CMK (cell line): ENCODE measurements at regions not wholly inside any gene's neighbourhood (a gene's known extent, or its start where the extent isn't known, plus 50 kb on each side); places are given as distances from the start of the nearest gene placed in this dataset.
"Not testable (repeated sequence)": the region's sequence is repeated elsewhere in the genome, so short reads cannot be mapped to it uniquely, and the experiment has no call there.

Experiments
- DNase-seq: peaks from one replicate; pipeline ENCODE4 v3.0.0-alpha.2; 2010; ENCODE audit warnings: low read depth

DNA sequence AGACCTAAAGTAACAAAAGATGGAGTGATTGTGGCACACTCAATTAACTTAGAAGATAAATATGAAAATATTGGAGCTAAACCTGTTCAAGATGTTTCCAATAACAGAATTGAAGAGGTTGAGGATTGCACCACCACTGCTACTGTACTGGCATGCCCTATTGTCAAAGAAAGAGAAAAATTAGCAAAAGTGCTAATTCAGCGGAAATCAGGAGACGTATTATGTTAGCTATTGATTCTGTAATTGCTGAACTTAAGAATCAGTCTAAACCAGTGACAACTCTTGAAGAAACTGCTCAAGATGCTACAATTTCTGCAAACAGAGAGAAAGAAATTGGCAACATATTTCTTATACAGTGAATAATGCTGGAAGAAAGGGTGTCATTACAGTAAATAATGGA is 754.4 kb downstream of the CDH18 start:
- DNase-seq: no peak

DNA sequence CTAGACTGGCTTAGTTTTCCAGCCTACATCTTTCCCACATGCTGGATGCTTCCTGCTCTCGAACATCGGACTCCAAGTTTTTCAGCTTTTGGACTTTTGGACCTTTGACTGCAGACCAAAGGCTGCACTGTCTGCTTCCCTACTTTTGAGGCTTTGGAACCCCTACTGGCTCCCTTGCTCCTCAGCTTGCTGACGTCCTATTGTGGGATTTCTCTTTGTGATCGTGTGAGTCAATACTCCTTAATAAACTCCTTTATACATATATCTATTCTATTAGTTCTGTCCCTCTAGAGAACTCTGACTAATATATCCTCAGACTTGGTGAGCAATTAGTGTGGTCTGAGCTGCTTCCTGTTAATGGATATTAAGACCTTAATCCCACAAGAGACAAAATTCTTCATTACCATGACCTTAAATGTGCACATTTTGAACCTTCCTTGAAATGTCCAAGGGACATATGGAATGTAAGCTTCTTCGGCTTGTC is 752.9 kb downstream of the CDH18 start:
- DNase-seq: no peak

DNA sequence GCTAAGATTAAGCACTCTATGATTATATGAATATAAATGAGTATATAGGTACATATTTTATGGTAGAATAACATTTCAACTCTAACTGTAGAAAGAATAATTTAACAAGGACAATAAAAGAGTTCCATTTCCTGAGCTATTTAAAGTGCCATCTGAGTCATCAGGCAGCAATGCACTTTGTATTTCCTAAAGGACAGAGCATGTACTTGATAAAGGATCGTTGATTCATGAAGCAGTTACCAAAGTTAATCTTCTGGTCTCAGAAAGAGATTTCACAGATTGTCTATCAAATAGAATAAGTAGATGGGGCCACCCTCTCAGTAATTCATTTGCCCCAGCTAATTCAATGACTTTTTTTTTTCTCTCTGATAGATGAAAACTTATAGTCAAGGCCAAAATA is 747.8 kb downstream of the CDH18 start:
- DNase-seq: no peak

DNA sequence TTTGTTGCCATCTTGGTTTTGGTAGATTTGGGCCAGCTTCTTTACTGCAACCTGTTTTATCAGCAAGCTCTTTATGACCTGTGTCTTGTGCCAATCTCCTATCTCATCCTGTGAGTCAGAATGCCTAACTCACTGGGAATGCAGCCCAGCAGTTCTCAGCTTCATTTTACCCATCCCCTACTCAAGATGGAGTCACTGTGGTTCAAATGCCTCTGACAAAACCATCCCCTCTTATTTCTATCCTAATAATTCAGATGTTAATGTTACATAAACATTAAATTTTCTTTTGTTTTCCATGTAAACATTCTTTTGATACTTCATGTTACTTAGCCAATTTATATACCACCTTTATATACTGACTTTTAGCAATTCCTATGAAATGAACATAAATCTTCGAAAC is 746.3 kb downstream of the CDH18 start:
- no peak for DNase-seq

DNA sequence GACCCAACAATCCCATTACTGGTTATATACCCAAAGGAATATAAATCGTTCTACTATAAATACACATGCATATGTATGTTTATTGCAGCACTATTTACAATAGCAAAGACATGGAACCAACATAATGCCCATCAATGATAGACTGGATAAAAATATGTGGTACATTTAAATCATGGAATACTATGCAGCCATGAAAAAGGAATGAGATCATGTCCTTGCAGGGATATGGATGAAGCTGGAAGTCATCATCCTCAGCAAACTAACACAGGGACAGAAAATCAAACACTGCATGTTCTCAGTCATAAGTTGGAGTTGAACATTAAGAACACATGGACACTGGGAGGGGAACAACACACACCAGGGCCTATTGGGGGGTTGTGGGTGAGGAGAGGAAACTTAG is 741.8 kb downstream of the CDH18 start:
- DNase-seq: not testable (repeated sequence)

DNA sequence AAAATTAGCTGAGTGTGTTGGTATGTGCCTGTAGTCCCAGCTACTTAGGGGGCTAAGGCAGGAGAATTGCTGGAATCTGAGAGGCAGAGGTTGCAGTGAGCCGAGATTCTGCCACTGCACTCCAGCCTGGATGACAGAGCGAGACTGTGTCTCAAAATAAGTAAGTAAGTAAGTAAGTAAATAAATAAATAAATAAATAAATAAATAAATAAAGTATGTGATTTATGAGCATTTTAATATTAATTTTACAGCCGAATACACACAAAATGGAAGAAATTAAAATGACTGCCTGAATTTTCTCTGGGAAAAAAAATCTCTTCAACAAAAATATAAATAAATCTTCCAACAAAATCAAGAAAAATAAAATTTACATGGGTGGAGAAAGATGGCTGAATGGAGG is 740.7 kb downstream of the CDH18 start:
- no peak for DNase-seq

DNA sequence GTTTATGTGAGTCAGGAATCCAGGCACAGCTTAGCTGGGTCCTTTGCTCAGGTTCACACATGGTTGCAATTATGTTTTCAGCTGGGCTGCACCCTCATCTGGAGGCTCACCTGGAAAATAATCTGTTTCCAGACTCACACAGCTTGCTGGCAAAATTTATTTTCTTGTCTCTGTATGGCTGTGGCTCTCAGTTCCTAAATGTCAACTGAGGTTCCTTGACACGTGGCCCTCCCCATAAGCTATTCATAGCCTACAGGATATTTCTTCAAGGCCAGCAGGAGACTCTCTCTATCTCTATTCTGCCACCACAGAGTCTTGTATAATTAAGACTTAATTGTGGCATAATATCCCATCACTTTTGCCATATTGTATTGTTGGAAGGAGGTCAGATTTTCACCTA is 732.0 kb downstream of the CDH18 start:
- DNase-seq: no peak

DNA sequence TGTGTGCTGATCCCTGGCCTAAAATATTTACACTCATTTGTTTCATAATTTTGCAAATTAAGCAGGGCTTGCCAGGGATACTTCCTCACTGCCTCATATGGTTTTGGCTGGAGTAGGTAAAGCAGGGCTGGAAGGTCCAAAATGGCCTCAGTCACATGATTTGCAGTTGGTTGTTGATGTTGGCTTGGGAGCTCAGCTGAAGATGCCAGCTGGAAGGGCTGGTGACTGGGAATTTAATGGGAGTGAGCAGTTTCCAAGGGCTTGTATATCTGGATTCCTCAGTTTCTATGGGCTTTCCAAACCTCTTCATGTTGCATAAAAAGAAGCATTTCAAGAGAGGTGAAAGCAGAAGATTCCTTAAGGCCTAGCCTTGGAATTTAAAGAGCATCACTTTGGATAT is 729.3 kb downstream of the CDH18 start:
- DNase-seq: no peak

DNA sequence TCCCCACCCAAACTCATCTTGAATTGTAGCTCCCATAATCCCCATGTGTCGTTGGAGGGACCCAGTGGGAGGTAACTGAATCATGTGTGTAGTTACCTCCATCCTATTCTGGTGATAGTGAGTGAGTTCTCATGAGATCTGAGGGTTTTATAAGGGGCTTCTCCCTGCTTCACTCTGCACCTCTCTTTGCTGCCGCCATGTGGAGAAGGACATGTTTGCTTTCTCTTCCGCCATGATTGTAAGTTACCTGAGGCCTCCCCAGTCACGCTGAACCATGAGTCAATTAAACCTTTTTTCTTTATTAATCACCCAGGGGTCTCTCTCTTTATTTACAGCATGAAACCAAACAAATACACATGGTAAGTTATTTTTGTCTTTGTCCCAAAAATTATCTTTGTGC is 726.1 kb downstream of the CDH18 start:
- no peak for DNase-seq

DNA sequence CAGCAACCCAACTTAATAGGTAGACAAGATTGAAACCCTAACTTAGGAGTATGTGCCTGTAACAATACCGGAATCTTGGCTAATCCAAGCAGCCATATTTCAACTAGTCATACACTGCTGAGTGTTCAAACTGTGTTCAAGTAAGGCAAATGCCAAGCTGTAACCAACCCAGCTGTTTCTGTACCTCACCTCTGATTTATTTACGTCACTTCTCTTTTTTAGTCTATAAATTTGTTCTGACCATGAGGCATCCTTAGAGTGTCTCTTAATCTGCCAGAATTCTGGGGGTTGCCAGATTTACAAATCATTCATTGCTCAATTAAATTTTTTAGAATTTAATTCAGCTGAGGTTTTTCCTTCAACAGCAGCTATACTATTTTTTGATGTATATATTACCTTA is 723.2 kb downstream of the CDH18 start:
- DNase-seq: no peak

DNA sequence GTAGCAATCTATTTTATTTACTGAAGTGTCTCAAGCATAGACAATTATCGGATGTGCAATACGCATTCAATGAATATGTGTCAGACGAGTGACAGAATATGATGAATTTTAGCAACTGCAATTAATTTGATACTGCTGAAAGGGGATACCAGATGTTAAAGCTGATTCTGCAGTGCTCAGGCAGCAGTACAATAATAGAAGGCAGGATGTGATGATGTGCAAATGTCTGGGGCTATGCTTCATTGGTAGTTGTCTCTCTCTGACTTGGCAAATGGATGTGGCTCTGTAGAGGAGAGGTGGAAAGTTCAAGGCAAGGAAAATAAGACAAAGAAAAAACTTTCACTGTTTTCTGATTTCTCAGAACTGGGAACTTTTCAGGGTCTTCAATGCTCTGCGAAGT is 721.2 kb downstream of the CDH18 start:
- no peak for DNase-seq

DNA sequence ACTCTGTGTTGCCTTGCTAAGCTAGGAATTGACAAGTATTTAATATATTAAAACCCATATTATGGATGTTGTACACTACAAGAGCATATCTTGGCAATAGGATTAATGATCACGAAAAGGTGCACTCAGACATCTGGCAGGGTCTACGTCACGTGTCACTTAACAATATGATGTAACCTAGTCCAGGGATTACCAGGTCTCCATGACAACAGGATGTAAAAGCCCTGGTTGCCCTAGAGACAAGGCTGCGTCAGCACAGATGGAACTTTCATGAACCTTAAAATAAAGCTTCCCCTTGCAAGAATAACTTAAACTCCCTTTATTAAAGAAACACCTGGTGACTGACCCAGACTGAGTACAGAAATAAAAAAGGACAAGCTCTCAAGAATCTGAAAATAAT is 717.8 kb downstream of the CDH18 start:
- no peak for DNase-seq

DNA sequence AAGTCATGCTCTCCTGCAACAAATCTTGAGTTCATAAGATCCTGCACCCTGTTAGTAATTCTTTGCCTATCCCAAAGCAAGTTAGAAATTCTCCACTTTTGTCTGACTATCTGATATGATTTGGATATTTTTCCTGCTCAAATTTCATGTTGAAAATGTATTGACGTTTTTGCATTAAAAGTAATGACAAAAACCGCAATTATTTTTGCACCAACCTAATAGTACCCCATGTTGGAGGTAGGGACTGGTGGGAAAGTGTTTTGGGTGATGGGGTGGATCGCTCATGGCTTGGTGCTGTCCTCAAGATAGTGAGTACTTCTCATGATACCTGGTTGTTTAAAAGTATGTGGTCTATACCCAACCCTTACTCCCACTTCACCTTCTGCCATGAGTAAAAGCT is 713.4 kb downstream of the CDH18 start:
- no peak for DNase-seq

DNA sequence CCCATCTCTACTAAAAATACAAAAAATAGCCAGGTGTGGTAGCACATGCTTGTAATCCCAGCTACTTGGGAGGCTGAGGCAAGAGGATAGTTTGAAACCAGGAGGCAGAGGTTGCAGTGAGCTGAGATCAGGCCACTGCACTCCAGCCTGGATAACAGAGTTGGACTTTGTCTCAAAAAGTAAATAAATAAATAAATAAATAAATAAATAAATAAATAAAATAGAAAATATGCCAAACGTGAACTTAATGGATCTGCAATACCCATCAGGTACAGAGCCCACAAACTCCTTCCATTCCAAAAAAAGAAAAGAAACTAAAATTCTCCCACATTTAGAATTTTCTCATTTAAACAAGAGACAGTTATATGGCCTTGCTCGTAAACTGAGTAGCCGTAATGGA is 702.7 kb downstream of the CDH18 start:
- DNase-seq: no peak

DNA sequence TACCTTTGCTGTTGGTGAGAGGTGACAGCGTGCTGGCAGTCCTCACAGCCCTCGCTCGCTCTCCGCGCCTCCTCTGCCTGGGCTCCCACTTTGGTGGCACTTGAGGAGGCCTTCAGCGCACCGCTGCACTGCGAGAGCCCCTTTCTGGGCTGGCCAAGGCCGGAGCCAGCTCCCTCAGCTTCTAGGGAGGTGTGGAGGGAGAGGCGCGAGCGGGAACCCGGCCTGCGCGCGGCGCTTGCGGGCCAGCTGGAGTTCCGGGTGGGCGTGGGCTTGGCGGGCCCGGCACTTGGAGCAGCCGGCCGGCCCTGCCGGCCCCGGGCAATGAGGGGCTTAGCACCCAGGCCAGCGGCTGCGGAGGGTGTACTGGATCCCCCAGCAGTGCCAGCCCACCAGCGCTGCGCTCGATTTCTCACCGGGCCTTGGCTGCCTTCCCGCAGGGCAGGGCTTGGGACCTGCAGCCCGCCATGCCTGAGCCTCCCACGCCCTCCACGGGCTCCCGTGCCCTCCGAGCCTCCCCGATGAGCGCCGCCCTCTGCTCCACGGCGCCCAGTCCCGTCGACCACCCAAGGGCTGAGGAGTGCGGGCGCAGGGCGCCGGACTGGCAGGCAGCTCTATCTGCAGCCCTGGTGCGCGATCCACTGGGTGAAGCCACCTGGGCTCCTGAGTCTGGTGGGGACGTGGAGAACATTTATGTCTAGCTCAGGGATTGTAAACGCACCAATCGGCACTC is 700.3 kb downstream of the CDH18 start:
- DNase-seq: not testable (repeated sequence)

DNA sequence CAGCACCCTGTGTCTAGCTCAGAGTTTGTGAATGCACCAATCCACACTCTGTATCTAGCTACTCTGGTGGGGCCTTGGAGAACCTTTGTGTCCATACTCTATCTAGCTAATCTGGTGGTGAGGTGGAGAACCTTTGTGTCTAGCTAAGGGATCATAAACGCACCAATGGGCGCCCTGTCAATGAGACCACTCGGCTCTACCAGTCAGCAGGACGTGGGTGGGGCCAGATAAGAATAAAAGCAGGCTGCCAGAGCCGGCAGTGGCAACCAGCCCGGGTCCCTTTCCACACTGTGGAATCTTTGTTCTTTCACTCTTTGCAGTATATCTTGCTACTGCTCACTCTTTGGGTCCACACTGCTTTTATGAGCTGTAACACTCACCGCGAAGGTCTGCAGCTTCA is 699.7 kb downstream of the CDH18 start:
- not testable (repeated sequence) for DNase-seq

DNA sequence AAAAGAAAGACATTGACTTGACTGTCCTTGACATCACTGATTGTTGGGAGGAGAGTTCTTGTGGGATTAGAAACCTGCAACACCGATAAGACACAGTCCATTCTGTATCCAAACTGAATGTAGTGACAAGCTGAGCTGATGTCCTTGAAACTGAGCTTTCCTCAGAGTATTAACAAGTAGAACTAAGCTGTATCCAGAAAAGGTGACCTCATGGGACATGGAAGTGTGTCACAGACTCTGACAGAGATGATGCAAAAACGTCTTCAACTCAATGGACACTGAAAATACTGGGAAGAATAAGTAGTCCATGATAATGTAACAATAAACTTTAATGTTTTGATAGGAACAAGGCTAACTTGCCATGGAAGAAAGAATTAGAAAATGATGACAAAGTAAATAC is 690.1 kb downstream of the CDH18 start:
- no peak for DNase-seq

DNA sequence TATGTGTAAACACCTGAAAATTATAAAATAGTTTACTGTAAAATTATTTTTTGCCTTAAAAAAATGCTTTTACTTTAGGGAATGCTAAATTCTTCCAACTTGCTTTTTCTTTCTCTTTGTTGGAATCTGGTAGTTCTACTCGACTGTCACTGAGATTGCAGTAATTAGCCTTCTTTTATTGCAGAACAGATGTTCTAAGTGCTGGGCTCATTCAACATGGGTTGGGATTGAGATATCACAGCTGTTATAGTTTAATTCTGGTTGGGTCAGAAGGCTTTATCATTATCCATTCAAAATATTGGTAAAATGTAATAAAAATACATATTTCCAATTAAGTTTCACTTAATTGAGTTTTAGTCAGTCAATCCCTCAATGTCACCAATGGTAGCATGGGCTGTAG is 686.7 kb downstream of the CDH18 start:
- no peak for DNase-seq

DNA sequence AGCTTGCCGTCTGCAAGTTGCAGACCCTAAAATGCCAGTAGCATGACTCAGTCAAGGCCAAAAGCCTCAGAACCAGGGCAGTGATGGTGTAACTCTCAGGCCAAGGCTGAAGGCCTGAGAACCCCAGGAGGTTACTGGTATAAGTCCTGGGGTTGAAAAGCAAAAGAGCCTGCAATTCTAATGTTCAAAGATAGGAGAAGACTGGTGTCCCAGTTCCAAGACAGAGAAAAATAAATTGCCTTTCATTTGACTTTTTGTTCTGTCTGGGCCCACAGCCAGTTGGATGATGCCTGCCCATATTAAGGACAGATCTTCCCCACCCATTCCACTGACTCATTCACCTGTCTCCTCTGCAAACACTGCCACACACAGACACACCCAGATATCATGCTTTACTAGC is 673.2 kb downstream of the CDH18 start:
- DNase-seq: no peak

DNA sequence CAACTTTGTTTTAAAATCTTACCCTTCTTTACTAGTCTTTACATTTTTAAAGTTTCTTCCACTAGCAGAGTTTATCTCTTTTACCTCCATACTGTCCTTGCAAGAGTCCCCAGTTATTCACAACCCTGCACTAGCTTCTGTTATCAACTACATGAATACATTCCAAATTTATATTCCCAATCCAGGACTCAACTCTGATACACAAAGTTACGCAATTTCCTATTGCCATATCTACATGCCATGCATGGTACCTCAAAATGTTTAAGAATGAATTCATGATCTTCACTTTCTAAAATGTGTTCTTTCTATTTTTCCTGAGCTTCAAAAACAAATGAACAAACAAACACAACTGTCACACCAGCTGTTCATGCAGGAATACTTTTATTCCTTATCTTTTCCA is 668.7 kb downstream of the CDH18 start:
- DNase-seq: no peak

DNA sequence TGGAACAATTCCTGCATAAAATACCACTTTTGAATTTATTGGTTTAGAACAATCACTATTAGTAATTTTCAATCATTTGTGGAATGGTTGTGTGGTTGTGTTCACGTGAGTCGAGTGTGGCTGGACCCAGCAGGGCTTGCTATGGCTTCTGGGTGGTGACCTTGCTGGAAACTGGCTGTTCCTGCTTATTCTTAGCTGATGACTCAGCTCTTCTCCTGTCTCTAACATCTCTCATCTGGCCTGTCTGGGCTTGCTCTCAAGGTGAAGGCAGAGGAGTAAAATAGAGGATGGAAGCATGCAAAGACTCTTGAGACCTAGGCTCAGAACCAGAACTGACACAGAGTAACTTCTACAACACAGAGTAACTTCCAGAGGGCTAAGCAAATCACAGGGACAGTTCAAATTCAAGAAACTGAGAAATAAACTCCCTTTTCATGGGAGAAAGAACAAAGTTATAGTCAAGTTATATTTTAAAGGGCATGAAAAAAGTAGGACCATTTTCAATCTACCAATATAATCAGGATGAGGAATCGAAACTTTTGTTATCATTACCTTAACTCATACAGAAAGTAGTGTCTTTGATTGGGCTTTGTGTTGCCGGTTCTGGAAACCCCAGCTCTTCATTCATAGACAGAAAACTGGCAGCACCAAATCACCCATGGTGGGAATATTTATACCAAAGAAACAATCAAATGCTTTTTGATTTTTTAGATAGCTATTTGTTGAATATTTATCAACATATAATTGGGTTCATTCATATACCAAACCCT is 665.1 kb downstream of the CDH18 start:
- no peak for DNase-seq

DNA sequence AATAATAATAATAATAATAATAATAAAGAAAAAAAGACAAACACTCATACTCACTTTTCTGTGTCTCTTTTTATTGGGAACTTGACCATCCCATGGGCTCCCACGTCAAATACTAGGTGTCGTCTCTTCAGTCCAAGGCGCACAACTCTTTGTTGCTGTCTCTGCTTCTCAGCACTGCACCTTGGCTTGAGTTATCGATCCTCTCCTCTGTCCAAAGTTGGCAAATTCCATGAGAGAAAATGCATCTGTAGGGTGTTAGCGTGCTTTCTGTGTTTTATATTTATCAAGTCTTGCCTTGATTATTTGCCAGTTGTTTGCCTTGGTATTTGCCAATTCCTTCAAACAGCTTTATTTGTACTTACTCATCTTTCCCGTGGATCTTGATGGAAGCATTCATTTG is 653.7 kb downstream of the CDH18 start:
- no peak for DNase-seq

DNA sequence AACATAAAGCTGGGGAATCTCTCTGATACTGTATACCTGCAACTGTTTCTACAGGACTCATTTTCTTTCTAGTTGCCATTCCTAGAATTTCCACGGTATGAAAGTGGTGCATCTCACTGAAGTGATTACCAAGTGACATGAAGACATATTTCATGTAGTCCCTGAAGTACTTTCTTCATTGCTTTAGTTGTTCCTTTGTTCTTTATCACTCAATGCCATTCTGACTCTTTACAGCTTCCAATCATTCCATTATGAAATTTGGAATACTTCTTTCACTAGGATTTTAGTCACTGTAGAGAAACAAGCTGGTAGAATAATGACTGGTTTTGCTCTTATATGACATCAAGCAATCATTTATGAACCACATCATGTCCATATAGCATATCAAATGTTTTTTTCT is 645.1 kb downstream of the CDH18 start:
- DNase-seq: no peak

DNA sequence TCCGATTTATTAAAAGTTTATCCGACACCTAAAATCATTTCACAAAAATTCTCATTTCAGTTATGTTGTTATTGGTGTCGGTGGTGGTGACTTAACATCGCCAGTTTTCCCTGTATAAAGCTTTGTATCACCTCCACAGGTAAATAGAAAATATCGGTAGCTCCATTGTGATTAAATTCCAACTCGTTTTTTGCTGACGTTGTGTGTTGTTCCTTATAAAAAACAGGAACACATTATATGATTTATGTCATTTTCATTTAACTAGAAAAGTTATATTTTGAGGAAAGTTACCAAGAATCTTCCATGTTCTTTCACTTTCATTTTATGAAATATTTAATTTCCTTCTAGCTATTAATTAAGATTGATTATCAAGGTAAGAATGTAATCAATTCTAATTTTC is 635.9 kb downstream of the CDH18 start:
- no peak for DNase-seq
